ENCODE measurements at regions not wholly inside any gene's neighbourhood (a gene's known extent, or its start where the extent isn't known, plus 50 kb on each side); places are given as distances from the start of the nearest gene placed in this dataset.
"Not testable (repeated sequence)": the region's sequence is repeated elsewhere in the genome, so short reads cannot be mapped to it uniquely, and the experiment has no call there.

GRCh38 chr22:16387543-16387942 is 205.1 kb downstream of the CCT8L2 start:
- H3K4me3 ChIP-seq; H3K27ac ChIP-seq; H3K9me3 ChIP-seq (replicated peaks); DNase-seq; H3K4me1 ChIP-seq; H3K27me3 ChIP-seq; H3K36me3 ChIP-seq: not testable (repeated sequence)

DNA sequence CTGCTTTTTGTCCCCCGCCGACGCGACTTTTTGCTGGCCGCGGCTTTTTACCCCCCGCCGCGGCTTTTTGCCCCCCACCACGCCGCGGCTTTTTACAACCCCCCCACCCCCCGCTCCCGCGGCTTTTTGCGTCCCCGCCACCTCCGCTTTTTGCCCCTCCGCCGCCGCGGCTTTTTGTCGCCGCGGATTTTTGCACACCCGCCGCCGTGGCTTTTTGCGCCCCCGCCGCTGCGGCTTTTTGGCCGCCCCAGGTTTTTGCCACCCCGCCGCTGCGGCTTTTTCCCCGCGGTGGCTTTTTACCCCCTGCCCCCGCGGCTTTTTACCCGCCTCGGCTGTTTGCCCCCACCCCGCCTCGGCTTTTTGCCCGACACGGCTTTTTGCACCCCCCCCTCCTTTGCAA is 205.5 kb downstream of the CCT8L2 start:
- DNase-seq = no peak
- no peak overlapping the region for H3K27ac ChIP-seq
- H3K27me3 ChIP-seq = no peaks in the 10 kb centered on the region
- no peaks in the 10 kb centered on the region for H3K4me1 ChIP-seq
- no peak overlapping the region for H3K4me3 ChIP-seq
- no peaks in the 10 kb centered on the region for H3K36me3 ChIP-seq
- H3K9me3 ChIP-seq (replicated peaks) = no peaks in the 10 kb centered on the region

DNA sequence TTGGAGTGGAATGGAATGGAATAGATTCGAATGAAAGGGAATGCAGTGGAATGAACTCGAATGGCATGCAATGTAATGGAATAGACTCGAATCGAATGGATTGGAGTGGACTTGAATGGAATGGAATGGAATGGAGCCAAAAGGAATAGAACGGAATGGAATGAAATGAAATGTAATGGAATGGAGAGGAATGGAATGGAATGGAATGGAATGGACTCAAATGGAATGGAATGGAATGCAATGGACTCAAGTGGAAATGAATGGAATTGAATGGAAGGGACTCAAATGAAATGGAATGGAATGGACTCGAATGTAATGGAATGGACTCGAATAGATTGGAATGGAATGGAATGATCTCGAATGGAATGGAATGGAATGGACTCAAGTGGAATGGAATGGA is 231.3 kb downstream of the CCT8L2 start:
- H3K9me3 ChIP-seq (replicated peaks); H3K4me1 ChIP-seq; H3K27ac ChIP-seq; DNase-seq; H3K36me3 ChIP-seq; H3K27me3 ChIP-seq; H3K4me3 ChIP-seq: not testable (repeated sequence)

DNA sequence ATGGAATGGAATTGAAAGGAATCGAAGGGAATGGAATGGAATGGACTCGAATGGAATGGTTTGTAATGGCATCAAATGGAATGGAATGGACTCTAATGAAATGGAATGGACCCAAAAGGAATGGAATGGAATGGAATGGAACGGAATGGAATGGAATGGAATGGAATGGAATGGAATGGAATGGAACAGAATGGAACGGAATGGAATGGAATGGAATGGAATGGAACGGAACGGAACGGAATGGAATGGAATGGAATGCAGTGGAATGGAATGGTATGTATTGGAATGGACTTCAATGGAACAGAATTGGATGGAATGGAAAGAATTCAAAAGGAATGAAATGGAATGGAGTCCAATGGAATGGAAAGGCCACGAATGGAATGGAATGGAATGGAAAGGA is 240.0 kb downstream of the CCT8L2 start:
- not testable (repeated sequence) for H3K27ac ChIP-seq; H3K9me3 ChIP-seq (replicated peaks)

GRCh38 chr22:16347083-16347482 is 245.5 kb downstream of the CCT8L2 start:
- H3K9me3 ChIP-seq (replicated peaks); H3K27ac ChIP-seq; H3K27me3 ChIP-seq; H3K4me1 ChIP-seq; H3K36me3 ChIP-seq; H3K4me3 ChIP-seq; DNase-seq: not testable (repeated sequence)

More for the DNA sequence above, 240.0 kb downstream of the CCT8L2 start:
- not testable (repeated sequence) for DNase-seq, H3K27me3 ChIP-seq, H3K36me3 ChIP-seq, H3K4me3 ChIP-seq, H3K4me1 ChIP-seq

DNA sequence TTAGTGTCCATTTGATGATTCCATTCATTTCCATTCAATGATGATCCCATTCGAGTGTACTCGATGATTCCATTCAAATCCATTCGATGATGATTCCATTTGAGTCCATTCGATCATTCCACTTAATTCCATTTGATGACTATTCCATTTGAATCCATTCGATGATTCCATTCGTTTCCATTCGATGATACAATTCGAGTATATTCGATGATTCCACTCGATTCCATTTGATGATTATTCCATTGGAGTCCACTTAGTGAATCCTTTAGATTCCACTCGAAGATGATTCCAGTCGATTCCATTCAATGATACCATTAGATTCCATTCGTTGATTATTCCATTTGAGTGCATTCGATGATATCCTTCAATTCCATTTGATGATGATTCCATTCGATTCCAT is 277.0 kb downstream of the CCT8L2 start:
- DNase-seq; H3K9me3 ChIP-seq (replicated peaks); H3K27me3 ChIP-seq; H3K4me3 ChIP-seq; H3K36me3 ChIP-seq; H3K4me1 ChIP-seq; H3K27ac ChIP-seq: not testable (repeated sequence)

Data from SJCRH30 (cell line).